ENCODE measurements at regions not wholly inside any gene's neighbourhood (a gene's known extent, or its start where the extent isn't known, plus 50 kb on each side); places are given as distances from the start of the nearest gene placed in this dataset.

DNA sequence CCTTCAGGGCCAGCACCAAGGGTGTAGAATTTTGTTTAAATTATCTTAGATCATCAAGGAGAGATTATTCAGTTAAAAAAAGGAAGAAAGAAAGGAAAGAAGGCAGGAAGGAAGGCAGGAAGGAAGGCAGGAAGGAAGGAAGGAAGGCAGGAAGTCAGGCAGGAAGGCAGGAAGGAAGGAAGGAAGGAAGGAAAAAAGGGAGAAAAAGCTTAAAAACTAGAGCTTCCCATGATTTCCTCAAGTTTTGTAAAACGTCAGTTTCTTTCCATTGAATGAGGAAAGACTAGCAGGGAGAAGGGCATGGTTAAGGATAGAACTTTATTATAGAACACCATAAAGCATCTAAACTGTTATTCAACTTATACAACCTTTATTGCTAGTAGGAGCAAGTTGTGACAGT, 2672.0 kb upstream of the PCDH20 start:
- dilution Hi-C loops (cut with MboI; ENCODE audit: extremely low pct_ligation_motif_present, low sequenced_read_pairs): no loop called here
- CTCF ChIA-PET: no interaction called here
- H3K79me2 ChIP-seq (ENCODE audit: control insufficient read depth, insufficient read depth, low read length): no peaks in the 10 kb centered on the region
- TF ChIP-seq POLR2A (IDR thresholded peaks at IDR 0.05; ENCODE audit: low read depth, low read length): no peak
- TF ChIP-seq, protein P1, sequence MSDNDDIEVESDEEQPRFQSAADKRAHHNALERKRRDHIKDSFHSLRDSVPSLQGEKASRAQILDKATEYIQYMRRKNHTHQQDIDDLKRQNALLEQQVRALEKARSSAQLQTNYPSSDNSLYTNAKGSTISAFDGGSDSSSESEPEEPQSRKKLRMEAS (IDR thresholded peaks at IDR 0.05; ENCODE audit: insufficient read depth, insufficient read length): no peak
- TF ChIP-seq MYC (IDR thresholded peaks at IDR 0.05; ENCODE audit: low read depth, low read length): no peak
- TF ChIP-seq FOS (IDR thresholded peaks at IDR 0.05; ENCODE audit: borderline replicate concordance, insufficient read depth, low read length): no peak
- TF ChIP-seq, protein P2, sequence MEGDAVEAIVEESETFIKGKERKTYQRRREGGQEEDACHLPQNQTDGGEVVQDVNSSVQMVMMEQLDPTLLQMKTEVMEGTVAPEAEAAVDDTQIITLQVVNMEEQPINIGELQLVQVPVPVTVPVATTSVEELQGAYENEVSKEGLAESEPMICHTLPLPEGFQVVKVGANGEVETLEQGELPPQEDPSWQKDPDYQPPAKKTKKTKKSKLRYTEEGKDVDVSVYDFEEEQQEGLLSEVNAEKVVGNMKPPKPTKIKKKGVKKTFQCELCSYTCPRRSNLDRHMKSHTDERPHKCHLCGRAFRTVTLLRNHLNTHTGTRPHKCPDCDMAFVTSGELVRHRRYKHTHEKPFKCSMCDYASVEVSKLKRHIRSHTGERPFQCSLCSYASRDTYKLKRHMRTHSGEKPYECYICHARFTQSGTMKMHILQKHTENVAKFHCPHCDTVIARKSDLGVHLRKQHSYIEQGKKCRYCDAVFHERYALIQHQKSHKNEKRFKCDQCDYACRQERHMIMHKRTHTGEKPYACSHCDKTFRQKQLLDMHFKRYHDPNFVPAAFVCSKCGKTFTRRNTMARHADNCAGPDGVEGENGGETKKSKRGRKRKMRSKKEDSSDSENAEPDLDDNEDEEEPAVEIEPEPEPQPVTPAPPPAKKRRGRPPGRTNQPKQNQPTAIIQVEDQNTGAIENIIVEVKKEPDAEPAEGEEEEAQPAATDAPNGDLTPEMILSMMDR (IDR thresholded peaks at IDR 0.05; ENCODE audit: extremely low read depth in 1 of 2, insufficient read depth in 1 of 2, low read depth in 1 of 2, low read length in 2 of 2): no peak
- TF ChIP-seq POLR2AphosphoS5 (IDR thresholded peaks at IDR 0.05; ENCODE audit: insufficient read depth, low read depth, low read length): no peak
- no peak for TF ChIP-seq JUN (IDR thresholded peaks at IDR 0.05; ENCODE audit: borderline replicate concordance, insufficient read depth, insufficient read length, low read depth)
- H3K9me3 ChIP-seq (replicated peaks; ENCODE audit: control insufficient read depth, insufficient read depth, low read length): no peaks in the 10 kb centered on the region
- no peak overlapping the region for H2AFZ ChIP-seq (ENCODE audit: low read depth, low read length)
- no peaks in the 10 kb centered on the region for H3K36me3 ChIP-seq (ENCODE audit: control insufficient read depth in 2 of 2, extremely low read depth in 1 of 2, insufficient read depth in 2 of 2, low read length in 2 of 2)
- BruUV-seq (replicated peaks): no TSS peak
- intact Hi-C loops (cut with micrococcal nuclease): no loop called here
- FAIRE-seq: no peak
- no peak overlapping the region for H3K4me2 ChIP-seq (ENCODE audit: insufficient read depth, low read length)
- POLR2A ChIA-PET: no interaction called here
- H3K4me1 ChIP-seq (ENCODE audit: control insufficient read depth, extremely low read depth, insufficient read depth, low read length): no peaks in the 10 kb centered on the region
- no peaks in the 10 kb centered on the region for H4K20me1 ChIP-seq (replicated peaks; ENCODE audit: control insufficient read depth, extremely low read depth, insufficient read depth, low read length)
- H3K9me1 ChIP-seq (replicated peaks; ENCODE audit: control insufficient read depth, extremely low read depth, insufficient read depth, low read length): no peaks in the 10 kb centered on the region
- no peak overlapping the region for H3K9ac ChIP-seq (replicated peaks; ENCODE audit: extremely low read depth, insufficient read depth, low read length)
- no peak for DNase-seq (ENCODE audit: low read depth, low spot score)
- no peak overlapping the region for H3K4me3 ChIP-seq (replicated peaks in 1 of 3; ENCODE audit: insufficient read depth in 1 of 3, low read depth in 1 of 3, low read length in 3 of 3)
- H3K27me3 ChIP-seq (ENCODE audit: control insufficient read depth in 2 of 2, insufficient read depth in 2 of 2, low read length in 2 of 2): no peaks in the 10 kb centered on the region
- H3K27ac ChIP-seq (ENCODE audit: insufficient read depth, low read depth, low read length): no peak overlapping the region

DNA sequence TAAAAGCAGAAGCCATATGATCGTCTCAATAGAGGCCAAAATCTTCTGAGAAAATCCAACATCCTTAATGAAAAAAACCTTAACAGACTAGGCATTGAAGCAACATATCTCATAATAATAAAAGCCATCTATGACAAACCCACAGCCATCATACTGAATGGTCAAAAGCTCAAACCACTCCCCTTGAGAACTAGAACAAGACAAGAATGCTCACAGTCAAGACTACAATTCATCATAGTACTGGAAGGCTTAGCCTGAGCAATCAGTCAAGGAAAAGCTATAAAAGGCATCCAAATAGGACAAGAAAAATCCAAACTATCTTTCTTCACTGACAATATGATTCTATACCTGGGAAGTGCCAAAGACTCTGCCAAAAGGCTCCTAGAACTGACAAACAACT, 2668.2 kb upstream of the PCDH20 start:
- TF ChIP-seq, protein P2 (IDR thresholded peaks at IDR 0.05; ENCODE audit: extremely low read depth in 1 of 2, insufficient read depth in 1 of 2, low read depth in 1 of 2, low read length in 2 of 2): no peak
- TF ChIP-seq POLR2AphosphoS5 (IDR thresholded peaks at IDR 0.05; ENCODE audit: insufficient read depth, low read depth, low read length) (no peak), GATA2 (IDR thresholded peaks at IDR 0.05; ENCODE audit: insufficient read depth, insufficient read length, low read depth, low read length) (no peak), POLR2A (IDR thresholded peaks at IDR 0.05; ENCODE audit: low read depth, low read length) (no peak), MYC (IDR thresholded peaks at IDR 0.05; ENCODE audit: low read depth, low read length) (no peak), FOS (IDR thresholded peaks at IDR 0.05; ENCODE audit: borderline replicate concordance, insufficient read depth, low read length) (no peak), JUN (IDR thresholded peaks at IDR 0.05; ENCODE audit: borderline replicate concordance, insufficient read depth, insufficient read length, low read depth) (no peak), EZH2 (IDR thresholded peaks at IDR 0.05; ENCODE audit: borderline replicate concordance, low read depth, low read length, severe bottlenecking) (no peak)
- TF ChIP-seq, protein P1 (IDR thresholded peaks at IDR 0.05; ENCODE audit: insufficient read depth, insufficient read length): no peak
- CTCF ChIA-PET: no interaction called here
- H4K20me1 ChIP-seq (replicated peaks; ENCODE audit: control insufficient read depth, extremely low read depth, insufficient read depth, low read length): no peaks in the 10 kb centered on the region
- FAIRE-seq (no peak), DNase-seq (ENCODE audit: low read depth, low spot score) (no peak)
- intact Hi-C loops (cut with micrococcal nuclease): no loop called here
- H3K9me1 ChIP-seq (replicated peaks; ENCODE audit: control insufficient read depth, extremely low read depth, insufficient read depth, low read length): no peaks in the 10 kb centered on the region
- H3K27me3 ChIP-seq (ENCODE audit: control insufficient read depth in 2 of 2, insufficient read depth in 2 of 2, low read length in 2 of 2): no peaks in the 10 kb centered on the region
- no TSS peak for BruUV-seq (replicated peaks)
- H3K27ac ChIP-seq (ENCODE audit: insufficient read depth, low read depth, low read length): no peak overlapping the region
- H2AFZ ChIP-seq (ENCODE audit: low read depth, low read length): no peak overlapping the region
- dilution Hi-C loops (cut with MboI; ENCODE audit: extremely low pct_ligation_motif_present, low sequenced_read_pairs): no loop called here
- H3K4me3 ChIP-seq (replicated peaks in 1 of 3; ENCODE audit: insufficient read depth in 1 of 3, low read depth in 1 of 3, low read length in 3 of 3): no peak overlapping the region
- no peaks in the 10 kb centered on the region for H3K36me3 ChIP-seq (ENCODE audit: control insufficient read depth in 2 of 2, extremely low read depth in 1 of 2, insufficient read depth in 2 of 2, low read length in 2 of 2)
- H3K79me2 ChIP-seq (ENCODE audit: control insufficient read depth, insufficient read depth, low read length): no peaks in the 10 kb centered on the region
- no peak overlapping the region for H3K4me2 ChIP-seq (ENCODE audit: insufficient read depth, low read length)
- H3K9ac ChIP-seq (replicated peaks; ENCODE audit: extremely low read depth, insufficient read depth, low read length): no peak overlapping the region
- no peaks in the 10 kb centered on the region for H3K4me1 ChIP-seq (ENCODE audit: control insufficient read depth, extremely low read depth, insufficient read depth, low read length)
- H3K9me3 ChIP-seq (replicated peaks; ENCODE audit: control insufficient read depth, insufficient read depth, low read length): no peaks in the 10 kb centered on the region
- POLR2A ChIA-PET: no interaction called here

All from endothelial cell of umbilical vein (primary cell).